SK-N-SH (cell line): ENCODE measurements at regions not wholly inside any gene's neighbourhood (a gene's known extent, or its start where the extent isn't known, plus 50 kb on each side); places are given as distances from the start of the nearest gene placed in this dataset.

Experiments
- CTCF ChIA-PET: fragments of 300-600, 350-600 bp; formaldehyde crosslinking; extraction: SDS; loops from one replicate; lab custom pipeline; 2021; lab: Yijun Ruan, JAX
- POLR2A ChIA-PET: fragments of 350-600 bp; sonication (Branson Sonifier 250); formaldehyde crosslinking; extraction: SDS; loops from one replicate; lab custom pipeline; 2020; ENCODE audit warnings: antibody characterized with exemption, inconsistent platforms; lab: Yijun Ruan, JAX
- DNase-seq: peaks from one replicate; pipeline ENCODE4 v3.0.0; 2012
- H2AFZ ChIP-seq: fragments of 200-600 bp; sonication (generic); 2 replicates; pipeline ENCODE4 v1.8.1; 2016; ENCODE audit warnings: antibody characterized with exemption, mild to moderate bottlenecking, low read depth
- H3F3A ChIP-seq: fragments of 200-600 bp; sonication (generic); replicated peaks from 2 replicates; pipeline ENCODE3; 2016; ENCODE audit warnings: antibody characterized with exemption, mild to moderate bottlenecking; ENCODE audit not compliant: insufficient read depth
- H3K27ac ChIP-seq, 2 experiments: fragments of 200-500 bp in 1 of 2; fragments of 200-600 bp in 1 of 2; sonication (Bioruptor generic) in 1 of 2; sonication (generic), shearing (Covaris generic) in 1 of 2; 2 replicates each; pipeline versions ENCODE4 v1.5.1 to v1.6.1; 2014 to 2016; ENCODE audit warnings: low read depth in 2 of 2, inconsistent platforms in 1 of 2, low read length in 1 of 2, mild to moderate bottlenecking in 1 of 2, mixed read lengths in 1 of 2
- H3K27me3 ChIP-seq: fragments of 200-600 bp; sonication (generic), shearing (Covaris generic); 2 replicates; pipeline ENCODE4 v1.6.1; 2016; ENCODE audit warnings: mixed run types; ENCODE audit not compliant: insufficient read depth
- H3K36me3 ChIP-seq, 2 experiments: fragments of 200-500 bp in 1 of 2; fragments of 200-600 bp in 1 of 2; sonication (Bioruptor generic) in 1 of 2; sonication (generic) in 1 of 2; replicated peaks in 1 of 2; 2 replicates each; pipeline versions ENCODE3 to v1.5.1; 2014 to 2016; ENCODE audit warnings: low read length in 1 of 2, mild to moderate bottlenecking in 1 of 2; ENCODE audit not compliant: insufficient read depth in 2 of 2, control insufficient read depth in 1 of 2
- H3K4me1 ChIP-seq, 2 experiments: fragments of 200-500 bp in 1 of 2; fragments of 200-600 bp in 1 of 2; sonication (Bioruptor generic) in 1 of 2; sonication (generic), shearing (Covaris generic) in 1 of 2; 2 replicates each; pipeline versions ENCODE4 v1.5.1 to v1.6.1; 2014 to 2016; ENCODE audit warnings: low read depth in 1 of 2, low read length in 1 of 2, mixed run types in 1 of 2; ENCODE audit not compliant: insufficient read depth in 2 of 2, control insufficient read depth in 1 of 2
- H3K4me2 ChIP-seq: fragments of 200-600 bp; sonication (generic), shearing (Covaris generic); 2 replicates; pipeline ENCODE4 v1.6.1; 2017; ENCODE audit warnings: mixed run types
- H3K4me3 ChIP-seq, 2 experiments: fragments of 200-500 bp in 1 of 2; fragments of 200-600 bp in 1 of 2; sonication (Bioruptor generic) in 1 of 2; sonication (generic), shearing (Covaris generic) in 1 of 2; 2 replicates each; pipeline versions ENCODE4 v1.5.1 to v1.8.1; 2014 to 2016; ENCODE audit warnings: low read depth in 2 of 2, inconsistent platforms in 1 of 2, low read length in 1 of 2, mild to moderate bottlenecking in 1 of 2, mixed read lengths in 1 of 2, moderate library complexity in 1 of 2
- H3K79me2 ChIP-seq: fragments of 200-600 bp; sonication (generic); 2 replicates; pipeline ENCODE4 v1.8.1; 2017; ENCODE audit warnings: mild to moderate bottlenecking; ENCODE audit not compliant: insufficient read depth
- H3K9ac ChIP-seq: fragments of 200-600 bp; sonication (generic); 2 replicates; pipeline ENCODE4 v1.6.1; 2017; ENCODE audit warnings: mixed run types
- H3K9me2 ChIP-seq: fragments of 200-600 bp; sonication (generic); 2 replicates; pipeline ENCODE4 v1.6.1; 2017; ENCODE audit warnings: mixed run types
- H3K9me3 ChIP-seq: fragments of 200-600 bp; sonication (generic); 2 replicates; pipeline ENCODE4 v1.6.1; 2017; ENCODE audit warnings: mixed run types, mild to moderate bottlenecking, moderate library complexity
- H4K20me1 ChIP-seq: fragments of 200-600 bp; sonication (generic); 2 replicates; pipeline ENCODE4 v1.6.1; 2017; ENCODE audit warnings: mild to moderate bottlenecking, mixed run types; ENCODE audit not compliant: insufficient read depth
- CHD2 ChIP-seq: fragments of 150-350 bp; IDR thresholded peaks from 2 replicates; pipeline ENCODE4 v1.6.1; 2018; ENCODE audit warnings: low read length; ENCODE audit not compliant: partially characterized antibody
- CTCF ChIP-seq: fragments of 200-600 bp; sonication (generic); IDR thresholded peaks from 2 replicates; pipeline ENCODE4 v1.6.1; 2017; ENCODE audit warnings: antibody characterized with exemption, mild to moderate bottlenecking, moderate library complexity
- EZH2phosphoT487 ChIP-seq: fragments of 200-600 bp; sonication (generic); IDR thresholded peaks from 2 replicates; pipeline ENCODE4 v1.6.1; 2017; ENCODE audit warnings: low read depth, mixed run types, mild to moderate bottlenecking, antibody characterized with exemption, moderate library complexity, borderline replicate concordance
- FOXJ3 ChIP-seq: sonication (generic); formaldehyde crosslinking; IDR thresholded peaks from 2 replicates; pipeline ENCODE4 v1.5.1; 2020; ENCODE audit warnings: mild to moderate bottlenecking, missing genetic modification reagents
- FOXM1 ChIP-seq: IDR thresholded peaks from 2 replicates; pipeline ENCODE4 v1.4.0; 2012; ENCODE audit warnings: low read depth, mild to moderate bottlenecking
- IRF3 ChIP-seq: fragments of 150-350 bp; IDR thresholded peaks from 2 replicates; pipeline ENCODE4 v1.6.1; 2016; ENCODE audit warnings: mild to moderate bottlenecking, low read depth, low read length
- JUND ChIP-seq: IDR thresholded peaks from 2 replicates; pipeline ENCODE4 v1.4.0; 2012
- MAX ChIP-seq: IDR thresholded peaks from 2 replicates; pipeline ENCODE4 v1.4.0; 2012; ENCODE audit warnings: low read depth
- MXI1 ChIP-seq: IDR thresholded peaks from 2 replicates; pipeline ENCODE4 v1.6.1; 2012; ENCODE audit warnings: mild to moderate bottlenecking, low read depth, low read length, improper control_type of control experiment
- NFIC ChIP-seq: IDR thresholded peaks from 2 replicates; pipeline ENCODE4 v1.4.0; 2012; ENCODE audit warnings: borderline replicate concordance
- PBX3 ChIP-seq: IDR thresholded peaks from 2 replicates; pipeline ENCODE4; 2012
- RFX5 ChIP-seq: IDR thresholded peaks from 2 replicates; pipeline ENCODE4 v1.6.1; 2012; ENCODE audit warnings: mild to moderate bottlenecking, improper control_type of control experiment, low read length
- SIN3A ChIP-seq: IDR thresholded peaks from 2 replicates; pipeline ENCODE4 v1.6.1; 2012; ENCODE audit warnings: low read depth, mild to moderate bottlenecking, low read length, moderate library complexity, borderline replicate concordance
- SMC3 ChIP-seq: IDR thresholded peaks from 2 replicates; pipeline ENCODE4 v1.6.1; 2012; ENCODE audit warnings: low read depth, low read length, improper control_type of control experiment
- TCF12 ChIP-seq: IDR thresholded peaks from 2 replicates; pipeline ENCODE4 v1.4.0; 2012
- TEAD4 ChIP-seq: IDR thresholded peaks from 2 replicates; pipeline ENCODE4 v1.4.0; 2012; ENCODE audit warnings: mild to moderate bottlenecking, borderline replicate concordance; ENCODE audit not compliant: insufficient read depth

GRCh38 chr5:2482778-2483177 is 268.7 kb downstream of the IRX2 start:
- H4K20me1 ChIP-seq: no peaks in the 10 kb centered on the region
- no peak overlapping the region for H3K27ac ChIP-seq
- H3K9me3 ChIP-seq: no peaks in the 10 kb centered on the region
- no peaks in the 10 kb centered on the region for H3K4me1 ChIP-seq
- TF ChIP-seq EZH2phosphoT487: no peak
- no peak for TF ChIP-seq CTCF
- no peak for TF ChIP-seq SMC3
- no peak for TF ChIP-seq CHD2
- no peak for TF ChIP-seq MAX
- TF ChIP-seq PBX3: no peak
- TF ChIP-seq IRF3: no peak
- TF ChIP-seq TEAD4: no peak
- no peak for TF ChIP-seq FOXJ3
- TF ChIP-seq FOXM1: no peak
- no peak for TF ChIP-seq RFX5
- no peak for TF ChIP-seq TCF12
- no peak for TF ChIP-seq NFIC
- no peak for TF ChIP-seq SIN3A
- TF ChIP-seq JUND: no peak
- TF ChIP-seq MXI1: no peak
- no peak for DNase-seq
- H3K27me3 ChIP-seq: no peaks in the 10 kb centered on the region
- no peaks in the 10 kb centered on the region; the same call in 1 of the 2 replicates for H3K9me2 ChIP-seq
- ChIA-PET CTCF (interaction anchor here (0.7 kb wide), 1 partner anchor 537 kb away, joined by 3 read pairs; no protein-coding TSS in a partner anchor), POLR2A (no interaction called here)
- H3K4me3 ChIP-seq: no peak overlapping the region
- H3K4me2 ChIP-seq: no peak overlapping the region
- no peaks in the 10 kb centered on the region for H3F3A ChIP-seq
- no peaks in the 10 kb centered on the region for H3K79me2 ChIP-seq
- no peak overlapping the region for H3K9ac ChIP-seq
- no peaks in the 10 kb centered on the region for H3K36me3 ChIP-seq
- no peak overlapping the region for H2AFZ ChIP-seq
